ENCODE measurements at regions not wholly inside any gene's neighbourhood (a gene's known extent, or its start where the extent isn't known, plus 50 kb on each side); places are given as distances from the start of the nearest gene placed in this dataset.

DNA sequence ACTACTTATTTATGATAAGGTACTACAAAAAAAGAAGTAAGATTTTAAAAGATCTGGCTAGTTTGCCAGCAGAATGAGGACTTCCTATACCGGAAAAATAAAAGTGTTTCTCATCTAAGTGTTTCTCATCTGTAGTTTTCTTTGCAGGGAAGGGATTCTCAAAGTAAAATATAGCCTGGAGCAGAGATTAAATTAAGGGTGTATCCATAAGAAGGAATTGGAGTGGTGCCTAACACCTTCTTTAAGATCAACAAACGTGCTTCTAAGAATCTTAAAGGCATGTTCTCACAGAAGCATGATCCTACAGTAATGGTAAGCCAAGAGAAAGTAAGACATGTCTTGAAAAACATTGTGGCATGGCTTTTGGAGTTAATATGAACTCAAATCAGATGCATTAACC is 528.2 kb downstream of the GBA3 start:
- Histone ChIP-seq H3K36me3 (ENCODE audit: insufficient read depth, low read length) (no peaks in the 10 kb centered on the region), H3K4me3 (ENCODE audit: low read length, poor library complexity, severe bottlenecking) (no peak overlapping the region), H3K9me3 (ENCODE audit: insufficient read depth, low read depth, low read length) (no peaks in the 10 kb centered on the region), H3K9ac (ENCODE audit: low read depth, low read length, poor library complexity, severe bottlenecking) (no peak overlapping the region), H3K79me2 (ENCODE audit: insufficient read depth, low read length) (no peaks in the 10 kb centered on the region), H3K4me2 (ENCODE audit: low read depth, low read length, poor library complexity, severe bottlenecking) (no peak overlapping the region), H4K20me1 (ENCODE audit: insufficient read depth, low read length, poor library complexity, severe bottlenecking) (no peaks in the 10 kb centered on the region), H3K9me2 (replicated peaks; ENCODE audit: low read depth, low read length) (no peaks in the 10 kb centered on the region), H3F3A (ENCODE audit: low read depth) (no peaks in the 10 kb centered on the region), H3K27me3 (ENCODE audit: insufficient read depth, low read length, poor library complexity, severe bottlenecking) (no peaks in the 10 kb centered on the region), H3K4me1 (ENCODE audit: insufficient read depth, low read length, poor library complexity, severe bottlenecking) (no peaks in the 10 kb centered on the region), H2AFZ (ENCODE audit: low read length) (no peak overlapping the region)
- TF ChIP-seq, protein P1, sequence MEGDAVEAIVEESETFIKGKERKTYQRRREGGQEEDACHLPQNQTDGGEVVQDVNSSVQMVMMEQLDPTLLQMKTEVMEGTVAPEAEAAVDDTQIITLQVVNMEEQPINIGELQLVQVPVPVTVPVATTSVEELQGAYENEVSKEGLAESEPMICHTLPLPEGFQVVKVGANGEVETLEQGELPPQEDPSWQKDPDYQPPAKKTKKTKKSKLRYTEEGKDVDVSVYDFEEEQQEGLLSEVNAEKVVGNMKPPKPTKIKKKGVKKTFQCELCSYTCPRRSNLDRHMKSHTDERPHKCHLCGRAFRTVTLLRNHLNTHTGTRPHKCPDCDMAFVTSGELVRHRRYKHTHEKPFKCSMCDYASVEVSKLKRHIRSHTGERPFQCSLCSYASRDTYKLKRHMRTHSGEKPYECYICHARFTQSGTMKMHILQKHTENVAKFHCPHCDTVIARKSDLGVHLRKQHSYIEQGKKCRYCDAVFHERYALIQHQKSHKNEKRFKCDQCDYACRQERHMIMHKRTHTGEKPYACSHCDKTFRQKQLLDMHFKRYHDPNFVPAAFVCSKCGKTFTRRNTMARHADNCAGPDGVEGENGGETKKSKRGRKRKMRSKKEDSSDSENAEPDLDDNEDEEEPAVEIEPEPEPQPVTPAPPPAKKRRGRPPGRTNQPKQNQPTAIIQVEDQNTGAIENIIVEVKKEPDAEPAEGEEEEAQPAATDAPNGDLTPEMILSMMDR (conservative IDR thresholded peaks at IDR 0.05; ENCODE audit: low read length), result no peak
- TF ChIP-seq EZH2phosphoT487 (IDR thresholded peaks at IDR 0.05; ENCODE audit: borderline replicate concordance), result no peak

DNA sequence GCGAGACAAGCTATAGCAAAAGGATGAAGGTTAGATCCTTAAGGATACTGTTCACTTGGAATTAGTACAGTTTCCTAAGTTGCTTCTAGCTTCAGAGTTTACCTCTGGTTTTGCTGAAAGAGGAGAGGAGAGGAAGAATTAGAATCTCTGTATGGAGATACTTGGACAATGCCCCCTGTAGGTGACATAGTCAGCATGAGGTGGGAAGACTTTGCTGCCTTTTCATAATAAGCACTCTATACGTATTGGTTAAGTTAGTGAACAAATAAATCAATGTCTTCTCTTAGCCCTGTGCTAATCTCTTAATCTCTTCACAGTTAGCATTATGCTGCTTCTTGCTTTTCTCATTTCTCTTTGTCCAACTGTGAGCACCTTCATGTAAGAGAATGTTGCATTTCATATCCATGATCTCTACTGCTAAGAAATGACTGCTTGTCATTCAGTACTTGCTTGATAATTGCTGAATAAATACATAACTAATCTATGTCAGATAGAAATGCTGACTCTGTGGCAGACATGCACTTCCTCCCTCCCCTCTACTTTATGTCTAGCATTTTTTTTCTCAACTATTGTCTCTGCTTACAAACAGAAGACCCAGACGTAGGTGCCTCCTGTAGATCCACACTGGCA is 527.2 kb downstream of the GBA3 start:
- Histone ChIP-seq H3K4me1 (ENCODE audit: insufficient read depth, low read length, poor library complexity, severe bottlenecking) (no peaks in the 10 kb centered on the region), H2AFZ (ENCODE audit: low read length) (no peak overlapping the region), H3K79me2 (ENCODE audit: insufficient read depth, low read length) (no peaks in the 10 kb centered on the region), H3K4me3 (ENCODE audit: low read length, poor library complexity, severe bottlenecking) (no peak overlapping the region), H3K27me3 (ENCODE audit: insufficient read depth, low read length, poor library complexity, severe bottlenecking) (no peaks in the 10 kb centered on the region), H4K20me1 (ENCODE audit: insufficient read depth, low read length, poor library complexity, severe bottlenecking) (no peaks in the 10 kb centered on the region), H3K9ac (ENCODE audit: low read depth, low read length, poor library complexity, severe bottlenecking) (no peak overlapping the region), H3K9me3 (ENCODE audit: insufficient read depth, low read depth, low read length) (no peaks in the 10 kb centered on the region), H3K9me2 (replicated peaks; ENCODE audit: low read depth, low read length) (no peaks in the 10 kb centered on the region), H3K4me2 (ENCODE audit: low read depth, low read length, poor library complexity, severe bottlenecking) (no peak overlapping the region), H3F3A (ENCODE audit: low read depth) (no peaks in the 10 kb centered on the region), H3K36me3 (ENCODE audit: insufficient read depth, low read length) (no peaks in the 10 kb centered on the region)
- TF ChIP-seq EZH2phosphoT487 (IDR thresholded peaks at IDR 0.05; ENCODE audit: borderline replicate concordance), result no peak
- TF ChIP-seq, protein P1 (conservative IDR thresholded peaks at IDR 0.05; ENCODE audit: low read length), result no peak

DNA sequence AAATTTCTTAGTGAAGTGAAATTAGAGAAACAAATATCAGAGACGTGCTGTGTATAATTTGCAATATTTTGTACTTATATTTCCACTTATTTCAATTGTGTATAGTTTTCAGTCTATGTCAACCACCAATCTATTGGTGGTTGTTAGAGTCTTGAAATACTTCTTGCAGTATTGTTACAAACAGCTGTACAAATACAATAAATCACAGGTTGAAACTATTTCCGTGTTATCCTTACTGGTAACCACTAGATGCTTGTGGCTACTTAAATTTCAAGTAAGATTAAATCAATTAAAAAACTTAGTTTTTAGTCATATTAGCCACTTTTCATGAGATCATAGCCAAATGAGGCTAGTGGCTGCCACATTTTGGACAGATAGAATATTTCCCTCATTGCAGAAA is 520.5 kb downstream of the GBA3 start:
- TF ChIP-seq, protein P1 (conservative IDR thresholded peaks at IDR 0.05; ENCODE audit: low read length), result no peak
- no peak for TF ChIP-seq EZH2phosphoT487 (IDR thresholded peaks at IDR 0.05; ENCODE audit: borderline replicate concordance)
- no peaks in the 10 kb centered on the region for H3F3A ChIP-seq (ENCODE audit: low read depth)
- no peaks in the 10 kb centered on the region for H3K4me1 ChIP-seq (ENCODE audit: insufficient read depth, low read length, poor library complexity, severe bottlenecking)
- H3K4me3 ChIP-seq (ENCODE audit: low read length, poor library complexity, severe bottlenecking), result no peak overlapping the region
- no peaks in the 10 kb centered on the region for H3K27me3 ChIP-seq (ENCODE audit: insufficient read depth, low read length, poor library complexity, severe bottlenecking)
- no peak overlapping the region for H2AFZ ChIP-seq (ENCODE audit: low read length)
- no peaks in the 10 kb centered on the region for H4K20me1 ChIP-seq (ENCODE audit: insufficient read depth, low read length, poor library complexity, severe bottlenecking)
- no peaks in the 10 kb centered on the region for H3K9me3 ChIP-seq (ENCODE audit: insufficient read depth, low read depth, low read length)
- H3K36me3 ChIP-seq (ENCODE audit: insufficient read depth, low read length), result no peaks in the 10 kb centered on the region
- H3K9me2 ChIP-seq (replicated peaks; ENCODE audit: low read depth, low read length), result no peaks in the 10 kb centered on the region
- no peak overlapping the region for H3K9ac ChIP-seq (ENCODE audit: low read depth, low read length, poor library complexity, severe bottlenecking)
- no peak overlapping the region for H3K4me2 ChIP-seq (ENCODE audit: low read depth, low read length, poor library complexity, severe bottlenecking)
- H3K79me2 ChIP-seq (ENCODE audit: insufficient read depth, low read length), result no peaks in the 10 kb centered on the region
